ENCODE measurements at regions not wholly inside any gene's neighbourhood (a gene's known extent, or its start where the extent isn't known, plus 50 kb on each side); places are given as distances from the start of the nearest gene placed in this dataset.

DNA sequence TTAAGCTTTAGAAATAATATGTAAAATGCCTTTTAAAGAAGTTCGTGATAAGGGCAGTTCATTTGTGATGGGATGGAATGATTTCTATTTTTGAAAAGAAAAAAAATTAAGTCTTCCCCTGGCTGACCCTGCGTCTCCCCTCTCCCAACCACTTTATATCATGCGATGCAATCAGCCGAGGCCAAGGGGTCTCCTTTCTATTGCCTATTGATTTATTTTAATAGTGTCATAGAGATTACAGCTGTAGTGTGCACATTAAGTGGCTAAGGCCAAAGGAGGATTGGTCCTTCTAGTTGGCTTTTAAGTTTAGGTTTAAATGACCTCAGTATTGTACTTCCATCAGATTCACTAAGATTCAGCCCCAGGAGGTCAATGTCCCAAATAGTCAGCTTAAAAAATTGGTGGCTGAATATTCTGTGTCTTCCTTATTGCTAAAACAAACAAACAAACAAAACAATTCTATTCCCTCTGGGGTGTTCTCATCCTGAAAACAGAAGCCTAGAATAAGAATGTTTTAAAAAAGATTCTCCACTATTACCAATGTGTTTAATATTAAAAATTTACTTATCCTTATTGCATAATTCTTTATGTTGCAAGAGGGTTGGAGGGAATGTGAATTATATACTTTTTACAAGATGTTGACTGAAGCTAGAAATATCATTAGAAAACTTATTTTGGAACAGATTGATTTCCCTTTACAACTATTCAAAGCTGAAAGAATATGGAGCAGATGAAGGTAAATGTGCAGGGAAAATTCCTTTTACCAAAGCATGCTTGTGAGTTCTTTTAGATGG, 359.1 kb downstream of the SAMD5 start:
- DNase-seq (ENCODE audit: low spot score) = no peak

DNA sequence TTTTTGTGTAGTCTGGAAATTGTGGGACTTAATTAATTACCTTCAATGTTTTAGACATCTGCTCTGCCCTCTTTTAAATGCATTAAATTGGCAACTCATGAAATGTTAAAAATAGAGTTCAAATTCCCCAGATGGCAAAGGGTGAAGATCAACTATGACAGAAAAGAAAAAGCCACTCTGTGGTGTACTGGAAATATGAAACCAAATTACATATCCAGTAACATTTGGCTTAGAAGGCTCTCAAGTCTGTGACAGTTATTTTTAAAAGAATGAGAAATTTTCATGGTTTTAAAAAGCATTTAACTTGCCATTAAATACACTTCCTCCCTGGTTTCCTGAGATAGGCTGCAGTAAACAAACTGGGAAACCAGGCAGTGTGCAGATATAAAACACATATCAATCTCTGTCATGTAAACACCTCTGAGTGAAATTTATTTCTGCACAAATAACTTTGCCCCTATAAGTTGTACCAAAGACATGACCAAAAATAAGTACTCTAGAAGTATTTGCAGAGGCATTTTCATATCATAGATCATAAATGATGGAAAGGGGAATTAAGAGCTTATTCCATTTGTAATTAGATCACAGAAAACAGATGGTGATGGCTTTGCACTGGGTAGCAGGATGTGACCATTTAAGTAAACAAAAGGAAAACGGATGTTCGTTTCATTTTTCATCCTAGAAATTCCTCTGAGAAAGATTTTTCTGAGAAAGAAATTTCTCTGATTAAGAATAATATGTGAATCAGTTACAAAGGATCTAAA, 360.1 kb downstream of the SAMD5 start:
- no peak for DNase-seq (ENCODE audit: low spot score)

DNA sequence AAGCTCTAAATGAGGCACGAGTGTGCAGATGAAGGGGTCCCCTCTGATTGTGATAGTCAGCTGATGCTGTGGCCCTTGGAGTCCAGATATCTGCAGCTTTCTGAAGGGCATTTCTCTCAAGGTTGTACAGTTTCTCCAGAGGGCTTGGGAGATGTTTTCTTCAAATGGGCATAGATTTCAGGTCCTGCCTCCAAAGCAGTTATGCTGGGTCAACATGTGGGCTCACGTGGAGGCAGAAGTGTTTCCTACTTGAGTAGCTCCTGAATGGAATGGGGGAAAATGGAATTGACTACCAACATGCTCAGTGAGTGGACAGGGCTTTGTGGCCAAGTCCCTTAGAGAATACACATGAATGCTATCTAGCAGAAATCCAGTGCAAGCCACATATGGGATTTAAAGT, 360.7 kb downstream of the SAMD5 start:
- DNase-seq (ENCODE audit: low spot score) = no peak

DNA sequence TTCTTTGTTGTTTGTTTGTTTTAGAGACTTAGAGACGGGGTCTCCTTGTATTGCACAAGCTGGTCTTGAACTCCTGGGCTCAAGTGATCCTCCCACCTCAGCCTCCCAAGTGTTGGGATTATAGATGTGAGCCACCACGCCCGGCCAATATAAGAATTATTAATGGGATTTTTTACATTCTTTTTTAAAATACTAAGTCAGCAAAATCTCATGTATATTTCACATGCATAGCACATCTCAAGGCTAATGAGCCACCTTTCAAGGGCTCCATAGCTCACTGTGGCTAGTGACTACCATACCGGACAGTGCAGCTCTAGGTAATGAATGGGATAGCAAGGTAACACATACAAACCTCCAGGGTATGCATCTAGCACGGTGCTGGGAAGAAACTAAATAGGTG, 361.4 kb downstream of the SAMD5 start:
- DNase-seq (ENCODE audit: low spot score) = no peak

DNA sequence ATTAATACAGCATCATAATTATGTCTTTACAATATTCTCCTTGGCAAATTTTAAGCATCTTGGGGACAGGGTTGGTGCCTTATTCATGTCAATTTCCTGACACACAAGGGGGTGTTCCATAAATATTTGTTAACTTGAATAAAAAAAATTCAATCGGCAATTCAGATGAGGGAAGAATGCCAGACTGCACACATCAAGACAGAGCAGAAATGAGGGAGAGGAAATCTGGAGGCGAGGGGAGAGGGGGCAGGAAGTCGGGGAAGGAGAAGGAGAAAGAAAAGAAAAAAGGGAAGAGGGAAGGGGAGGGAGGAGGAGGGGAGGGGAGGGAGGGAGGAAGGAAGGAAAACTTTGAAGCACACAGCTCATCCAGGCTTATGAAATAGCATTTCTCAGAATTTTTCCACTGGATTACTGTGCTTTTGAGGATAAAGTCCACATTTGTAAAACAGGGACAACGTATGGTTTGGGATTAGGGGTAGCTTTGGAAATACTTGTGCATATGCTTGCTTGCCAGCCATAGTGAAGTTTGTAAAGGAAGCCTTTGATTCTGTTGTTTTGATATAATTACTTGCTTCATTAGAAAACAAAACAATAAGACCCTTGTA, 362.1 kb downstream of the SAMD5 start:
- no peak for DNase-seq (ENCODE audit: low spot score)

DNA sequence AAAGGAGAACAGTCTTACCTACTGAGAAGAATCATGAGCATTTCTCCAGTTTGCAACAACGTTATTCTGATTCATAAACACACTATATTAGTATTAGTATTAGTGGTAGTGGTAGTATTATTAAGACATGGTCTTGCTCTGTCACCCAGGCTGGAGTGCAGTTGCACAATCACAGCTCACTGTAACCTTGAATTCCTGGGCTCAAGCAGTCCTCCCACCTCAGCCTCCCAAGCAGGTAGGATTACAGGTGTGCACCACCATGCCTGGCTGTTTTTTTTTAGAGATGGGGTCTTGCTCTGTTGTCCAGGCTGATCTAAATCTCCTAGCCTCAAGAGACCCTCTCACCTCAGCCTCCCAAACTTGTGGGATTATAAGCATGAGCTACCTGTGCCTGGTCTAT, 363.5 kb downstream of the SAMD5 start:
- DNase-seq (ENCODE audit: low spot score) = no peak

DNA sequence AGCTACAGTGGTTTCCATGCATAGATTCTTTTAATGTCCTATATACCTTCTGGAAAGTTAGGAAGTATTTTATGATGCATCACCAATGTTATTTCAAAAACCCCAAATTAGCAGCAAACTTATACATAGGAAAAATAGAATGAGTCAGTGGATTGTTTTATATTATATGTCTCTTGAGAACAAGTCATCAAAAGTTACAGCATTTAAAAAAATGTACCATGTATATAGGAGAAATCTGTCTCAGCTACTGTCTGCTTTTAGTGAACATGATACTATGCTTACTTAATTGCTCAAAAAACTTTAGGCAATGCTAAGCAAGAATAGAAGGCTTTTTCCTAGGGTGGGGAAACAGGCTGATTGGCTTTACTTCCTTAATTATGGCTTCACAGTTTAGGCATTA, 365.3 kb downstream of the SAMD5 start:
- DNase-seq (ENCODE audit: low spot score) = no peak

DNA sequence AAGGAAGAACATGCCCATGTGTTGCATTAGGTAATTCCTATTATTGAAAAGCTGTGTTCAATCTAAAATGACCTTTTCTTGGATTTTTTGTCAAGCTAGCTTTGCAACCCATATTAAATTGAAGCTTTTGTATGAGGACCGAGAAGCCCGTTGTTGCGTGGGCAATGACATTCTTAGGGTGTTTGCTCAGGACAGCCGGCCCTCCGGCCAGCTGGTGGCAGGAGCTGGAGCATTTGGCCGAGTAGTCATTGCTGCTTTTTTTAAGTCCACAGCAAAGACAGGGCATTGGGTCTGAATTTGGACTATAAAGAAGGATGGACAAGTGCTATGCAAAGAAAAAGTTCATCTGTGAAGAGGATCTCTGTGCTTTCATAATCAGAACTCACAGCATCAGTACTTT, 365.8 kb downstream of the SAMD5 start:
- no peak for DNase-seq (ENCODE audit: low spot score)

DNA sequence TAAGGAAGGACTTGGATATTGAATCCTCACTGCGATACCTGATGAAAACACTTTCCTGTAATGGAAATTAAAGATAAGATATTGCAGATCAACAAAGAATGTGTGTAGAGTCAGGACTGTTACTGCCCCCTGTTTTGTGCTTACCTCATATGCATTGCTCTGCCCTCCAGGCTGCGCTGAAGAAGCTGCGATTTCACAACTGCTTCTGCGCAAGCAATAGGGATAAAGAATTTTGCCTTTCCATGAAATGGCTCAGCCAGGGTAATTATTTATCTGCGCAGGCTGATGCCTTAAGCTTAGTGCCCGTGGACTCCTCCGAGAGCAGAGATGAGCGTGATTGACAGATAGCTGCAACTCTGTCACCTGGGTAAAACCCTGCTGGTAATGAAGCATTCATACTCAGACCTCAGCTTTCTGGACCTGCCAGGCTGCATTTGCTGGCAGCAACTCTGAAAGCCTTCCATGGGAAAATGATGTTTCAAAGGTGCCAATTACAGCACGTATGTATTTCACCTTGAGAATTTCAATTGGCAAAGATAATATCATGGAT, 370.6 kb downstream of the SAMD5 start:
- no peak for DNase-seq (ENCODE audit: low spot score)

DNA sequence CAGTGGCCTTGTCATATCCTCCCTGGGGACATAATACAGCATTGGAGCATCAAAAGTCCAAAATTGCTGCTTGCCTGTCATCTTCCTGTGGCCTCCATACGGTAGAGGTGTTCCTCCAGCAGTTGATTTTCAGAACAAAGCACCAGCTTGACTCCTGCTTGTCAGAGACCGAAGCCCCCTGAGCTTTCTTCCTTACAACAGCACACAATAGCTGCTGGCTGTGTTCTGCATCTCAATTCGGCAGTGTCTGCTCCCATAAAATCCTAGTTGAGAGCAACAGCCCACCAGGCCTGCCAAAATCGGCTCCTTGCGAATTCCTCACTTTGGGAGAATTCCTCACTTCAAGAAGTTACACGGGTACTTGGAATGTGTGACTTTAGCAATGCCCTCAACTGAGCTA, 372.9 kb downstream of the SAMD5 start:
- DNase-seq (ENCODE audit: low spot score) = no peak

DNA sequence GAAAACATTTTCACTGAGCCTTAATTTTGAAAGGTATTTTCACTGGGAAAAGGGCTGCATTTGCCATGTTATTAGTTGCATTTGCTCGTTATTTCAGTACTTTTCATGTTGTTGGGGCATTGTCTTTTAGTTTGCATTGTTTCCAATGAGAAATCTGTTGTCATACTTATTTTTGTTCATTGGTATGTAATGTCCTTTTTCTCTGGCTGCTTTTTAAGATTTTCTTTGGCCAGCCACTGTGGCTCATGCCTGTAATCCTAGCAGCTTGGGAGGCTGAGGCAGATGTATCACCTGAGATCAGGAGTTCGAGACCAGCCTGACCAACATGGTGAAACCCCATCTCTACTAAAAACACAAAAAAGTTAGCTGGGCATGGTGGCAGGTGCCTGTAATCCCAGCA, 379.9 kb downstream of the SAMD5 start:
- DNase-seq (ENCODE audit: low spot score) = no peak

DNA sequence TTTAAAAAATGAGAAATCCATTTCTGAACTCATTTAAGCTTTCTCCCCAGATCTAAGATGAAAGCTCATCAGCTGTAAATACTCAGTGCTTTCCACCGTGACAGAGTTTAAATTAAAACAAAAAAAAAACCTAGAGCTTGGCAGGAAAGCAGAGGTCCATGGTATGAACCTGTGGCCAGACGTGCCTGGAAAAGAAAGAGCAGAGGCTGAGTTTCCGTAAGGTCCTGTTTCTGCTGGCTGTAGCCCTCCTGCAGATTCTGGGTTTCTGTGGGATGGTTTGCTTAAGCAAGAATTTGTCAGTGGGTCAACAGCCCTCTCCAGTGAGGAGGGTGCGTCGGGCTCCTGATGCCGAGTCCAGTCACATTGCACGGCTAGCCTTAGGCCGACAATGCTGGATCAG, 383.2 kb downstream of the SAMD5 start:
- DNase-seq (ENCODE audit: low spot score) = no peak

DNA sequence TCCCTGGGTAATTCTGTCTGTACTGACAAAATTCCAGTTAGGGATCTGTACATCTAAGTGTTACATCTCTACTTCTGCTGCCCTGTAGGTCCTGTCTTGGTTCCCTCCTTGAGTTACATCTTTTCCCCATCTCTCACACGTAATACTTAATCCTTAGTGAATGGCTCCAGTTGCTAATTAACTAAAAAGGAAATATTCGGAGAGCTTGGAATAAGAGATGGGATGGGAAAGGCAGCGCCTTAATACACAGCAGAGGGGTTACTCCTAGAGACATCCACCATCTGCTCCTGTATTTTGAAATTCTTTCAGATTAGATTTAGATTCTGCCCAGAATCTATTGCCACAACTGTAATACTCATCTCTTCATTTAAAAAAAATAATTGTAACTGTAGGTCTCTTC, 384.0 kb downstream of the SAMD5 start:
- no peak for DNase-seq (ENCODE audit: low spot score)

DNA sequence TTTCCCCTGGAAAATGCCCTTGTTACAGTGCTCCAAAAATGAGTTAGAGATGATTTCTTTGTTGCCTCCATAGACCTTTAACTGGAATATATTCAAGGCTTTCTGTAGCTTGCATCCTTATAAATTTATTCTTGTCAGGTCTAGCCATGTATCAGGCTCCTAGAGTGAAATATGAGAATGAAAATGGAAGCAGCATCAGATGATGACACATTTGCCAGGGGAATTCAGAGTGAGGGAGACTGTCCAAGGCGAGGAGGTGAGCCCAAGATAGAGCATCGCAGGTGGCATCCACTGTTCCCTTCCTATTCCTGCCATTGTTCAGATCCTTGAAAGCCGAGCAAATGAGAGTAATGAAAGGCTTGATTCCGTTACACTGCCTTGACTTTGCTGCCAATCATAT, 386.8 kb downstream of the SAMD5 start:
- DNase-seq (ENCODE audit: low spot score) = no peak

DNA sequence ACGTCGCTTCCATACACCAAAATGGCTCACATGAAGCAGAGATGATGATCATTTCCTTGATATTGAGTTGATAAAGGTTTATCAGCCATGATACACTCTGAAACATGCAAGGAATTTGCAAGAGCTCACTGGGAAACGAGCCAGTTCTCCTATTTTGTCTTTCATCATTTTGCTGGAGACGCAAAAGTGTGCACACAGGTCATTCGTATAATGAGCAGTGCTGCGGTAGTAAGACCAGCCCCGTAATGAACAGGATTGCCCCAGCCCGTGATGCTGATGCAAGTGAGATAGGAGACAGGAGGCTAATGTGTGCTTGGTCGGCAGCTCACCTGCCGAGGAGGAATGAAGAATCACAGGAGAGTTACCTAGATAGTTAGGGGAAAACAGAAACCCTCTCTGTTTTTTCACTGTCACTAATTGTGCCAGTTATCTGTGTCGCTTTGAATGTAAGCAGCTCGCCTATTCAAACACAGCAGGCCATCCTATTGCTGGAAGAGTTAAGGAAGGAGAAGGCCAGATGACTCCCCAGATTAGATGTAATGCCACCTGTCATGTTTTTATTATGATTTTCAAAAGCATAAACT, 391.8 kb downstream of the SAMD5 start:
- DNase-seq (ENCODE audit: low spot score) = no peak

DNA sequence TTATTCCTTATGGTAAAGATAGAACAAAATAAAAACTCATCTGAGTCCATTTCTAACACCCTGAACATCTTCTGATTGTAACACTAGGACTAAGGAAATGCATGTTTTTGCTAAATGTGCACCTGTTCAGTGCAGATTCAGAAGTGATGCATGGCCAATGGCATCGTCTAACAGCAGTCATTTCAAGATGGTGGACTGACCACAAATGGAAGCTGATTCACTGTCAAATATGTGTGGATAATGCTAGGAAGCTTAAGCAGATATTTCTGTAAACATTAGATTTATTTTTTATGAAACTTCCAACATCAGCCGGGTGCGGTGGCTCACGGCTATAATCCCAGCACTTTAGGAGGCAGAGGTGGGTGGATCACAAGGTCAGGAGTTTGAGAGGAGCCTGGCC, 394.8 kb downstream of the SAMD5 start:
- DNase-seq (ENCODE audit: low spot score) = no peak

DNA sequence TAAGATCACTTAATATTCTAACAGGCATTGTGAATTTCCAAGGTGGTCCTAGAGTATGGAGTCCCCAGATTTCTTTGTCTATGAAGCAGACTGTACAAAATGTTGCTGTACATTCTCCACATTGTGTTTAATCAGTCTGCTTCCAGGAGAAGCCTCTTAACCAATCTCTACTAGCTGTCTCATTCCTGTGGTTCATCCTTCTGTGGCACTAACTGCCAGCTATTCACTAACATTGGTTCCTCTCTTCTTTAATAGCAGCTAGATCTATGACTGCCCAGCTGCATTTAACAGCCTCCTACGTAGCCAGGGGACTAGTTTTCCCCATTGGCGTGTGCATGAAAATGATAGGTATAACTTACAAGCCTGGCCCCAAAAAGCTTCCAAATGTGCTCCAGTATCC, 395.4 kb downstream of the SAMD5 start:
- DNase-seq (ENCODE audit: low spot score) = no peak

DNA sequence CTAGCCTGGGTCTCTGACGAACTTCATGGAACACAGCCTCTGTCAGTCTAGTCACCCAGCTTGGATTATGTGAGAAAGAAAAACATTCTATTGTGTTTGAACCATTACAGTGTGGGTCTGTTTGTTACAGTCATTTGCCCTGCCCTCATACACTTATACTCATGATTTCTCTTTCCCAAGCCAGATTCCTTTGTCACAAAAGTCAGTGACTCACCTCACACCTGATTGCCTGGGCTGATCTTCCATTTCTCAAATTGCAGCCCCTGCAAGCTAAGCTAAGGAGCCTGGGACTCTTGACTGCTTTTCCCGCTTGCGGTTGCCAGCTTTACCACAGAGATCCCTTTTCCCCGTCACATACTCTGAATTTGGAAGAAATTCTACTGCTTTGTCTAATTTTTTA, 395.9 kb downstream of the SAMD5 start:
- DNase-seq (ENCODE audit: low spot score) = no peak

DNA sequence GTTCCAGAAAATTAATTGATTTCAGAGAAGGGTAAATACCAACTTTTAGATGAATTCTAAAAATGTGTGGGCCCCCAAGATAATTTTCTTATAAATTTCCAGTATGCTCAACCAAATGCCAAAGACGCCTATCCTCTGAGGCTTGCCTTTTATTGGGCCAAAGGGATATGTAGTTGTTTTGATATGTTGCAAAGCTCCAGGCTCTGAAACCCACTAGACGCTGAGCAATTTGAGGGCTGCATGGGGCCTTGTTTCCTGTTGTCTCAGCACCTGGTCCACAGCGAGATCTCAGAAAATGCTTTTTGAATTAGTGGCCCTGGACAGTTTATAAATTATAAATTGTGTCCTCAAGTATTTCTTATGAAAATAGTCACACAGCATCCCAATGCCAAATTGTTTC, 397.2 kb downstream of the SAMD5 start:
- no peak for DNase-seq (ENCODE audit: low spot score)

DNA sequence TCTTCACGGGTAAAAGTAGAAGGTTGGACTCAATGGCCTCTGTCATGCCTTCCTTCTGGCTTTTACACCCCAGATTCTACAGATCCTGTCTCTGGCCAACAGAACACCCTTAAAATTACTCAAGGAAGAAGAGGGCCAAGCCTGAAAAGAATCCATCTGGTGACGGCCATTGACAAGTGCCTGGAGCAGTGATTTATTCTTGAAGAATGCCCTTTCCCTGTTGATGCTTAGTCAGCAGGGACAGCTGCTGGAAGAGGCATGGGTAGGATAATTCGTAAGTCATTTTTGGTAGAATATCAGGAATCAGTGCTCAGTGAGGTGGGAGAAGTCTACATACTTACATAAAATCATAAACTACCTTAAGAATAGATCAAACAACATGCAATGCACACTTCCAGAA, 397.9 kb downstream of the SAMD5 start:
- no peak for DNase-seq (ENCODE audit: low spot score)

DNA sequence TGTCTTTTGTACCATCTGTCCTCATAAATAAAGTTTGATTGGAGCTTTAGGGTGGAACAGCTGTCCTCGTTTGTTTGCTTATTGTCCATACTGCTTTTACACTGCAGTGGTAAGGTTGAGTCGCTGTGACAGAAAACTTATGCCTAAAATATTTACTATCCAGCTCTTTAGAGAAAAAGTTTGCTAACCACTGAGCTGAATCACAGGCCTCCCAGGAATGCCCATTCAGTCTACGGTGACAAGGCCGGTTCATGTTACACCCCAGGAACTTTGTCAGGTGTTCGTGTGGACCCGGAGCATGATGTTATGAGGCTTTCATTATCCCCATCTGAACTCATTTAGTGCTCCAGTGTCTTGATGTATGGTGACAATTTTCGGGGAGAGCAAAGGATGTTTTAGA, 401.1 kb downstream of the SAMD5 start:
- no peak for DNase-seq (ENCODE audit: low spot score)

DNA sequence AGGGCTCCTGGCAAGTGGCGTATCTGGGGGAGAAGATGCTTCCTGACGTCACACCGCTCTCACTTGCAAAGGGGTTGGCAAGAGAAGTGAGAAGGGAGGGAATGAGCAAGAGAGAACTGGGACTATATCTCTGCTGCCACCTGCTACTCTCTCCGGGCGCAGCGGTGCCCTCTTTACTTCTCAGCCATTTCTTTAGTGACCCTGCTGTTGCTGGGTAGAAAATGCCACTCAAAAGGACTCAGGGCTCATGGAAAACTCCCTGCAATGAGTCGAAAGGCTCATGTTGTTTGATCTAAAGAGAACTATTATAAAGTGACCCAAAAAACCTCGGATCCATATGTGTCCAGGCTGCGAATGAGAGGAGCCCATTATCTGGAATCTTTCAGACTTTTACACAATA, 401.8 kb downstream of the SAMD5 start:
- no peak for DNase-seq (ENCODE audit: low spot score)

DNA sequence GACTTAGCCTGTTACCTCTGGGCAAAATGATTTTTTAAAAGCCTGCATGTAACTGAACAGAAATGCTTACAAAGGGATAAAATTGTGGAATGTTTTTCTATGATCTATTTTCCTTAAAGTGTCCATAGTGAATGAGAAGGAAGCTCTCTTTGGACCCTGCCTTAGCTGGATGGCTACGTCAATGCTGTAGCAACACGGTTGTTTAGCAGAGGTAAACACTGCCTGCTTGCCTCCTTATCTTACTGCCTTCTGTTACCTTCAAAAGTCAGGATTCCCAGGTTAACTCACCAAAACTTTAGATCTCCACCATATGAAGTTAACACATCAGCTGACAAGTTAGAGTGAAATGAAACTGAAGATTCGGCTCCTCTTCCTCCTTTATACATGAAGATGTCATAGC, 402.6 kb downstream of the SAMD5 start:
- no peak for DNase-seq (ENCODE audit: low spot score)
